ENCODE measurements at regions not wholly inside any gene's neighbourhood (a gene's known extent, or its start where the extent isn't known, plus 50 kb on each side); places are given as distances from the start of the nearest gene placed in this dataset.
A peak's percentile ranks its signal among the peaks of the same experiment; 100 is the strongest.

DNA sequence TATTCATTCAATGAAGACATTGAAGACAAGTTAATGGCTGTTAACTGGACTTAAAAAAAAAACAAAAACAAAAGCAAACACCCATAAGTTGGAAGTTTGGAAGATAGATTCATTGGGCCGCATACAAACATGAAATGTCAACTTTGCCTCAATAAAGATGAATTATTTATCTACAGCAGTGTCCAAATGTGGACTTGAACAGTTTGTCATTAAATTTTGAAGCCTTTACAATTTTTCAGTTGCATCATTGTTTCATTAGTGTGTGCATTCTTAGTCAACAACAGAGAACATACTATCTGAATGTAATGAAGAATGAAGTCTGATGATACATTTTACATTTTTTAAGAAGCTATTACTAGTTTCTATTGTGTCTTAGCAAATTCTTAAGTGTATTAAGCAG lies 152.1 kb downstream of the SLIT2 start:
- DNase-seq (ENCODE audit: low read depth), result no peak

DNA sequence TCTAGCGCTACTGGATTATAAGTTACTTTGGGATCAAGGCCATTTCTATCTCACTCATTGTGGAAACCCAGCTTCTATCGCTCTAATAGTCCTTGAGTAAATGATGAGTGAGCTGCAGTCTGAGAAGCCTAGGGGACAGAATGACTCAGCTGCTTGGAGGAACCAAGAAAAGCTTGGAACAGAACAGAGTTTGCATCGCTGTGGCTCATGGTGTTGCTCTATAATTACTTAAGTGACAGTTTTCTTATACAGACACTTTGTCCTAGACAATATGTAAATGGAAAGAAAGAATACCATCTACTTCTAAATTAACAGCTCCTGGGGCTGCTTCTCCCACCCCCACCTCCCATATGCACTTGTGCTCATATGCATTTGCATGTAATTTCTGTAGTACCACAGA lies 156.9 kb downstream of the SLIT2 start:
- DNase-seq (ENCODE audit: low read depth), result no peak

DNA sequence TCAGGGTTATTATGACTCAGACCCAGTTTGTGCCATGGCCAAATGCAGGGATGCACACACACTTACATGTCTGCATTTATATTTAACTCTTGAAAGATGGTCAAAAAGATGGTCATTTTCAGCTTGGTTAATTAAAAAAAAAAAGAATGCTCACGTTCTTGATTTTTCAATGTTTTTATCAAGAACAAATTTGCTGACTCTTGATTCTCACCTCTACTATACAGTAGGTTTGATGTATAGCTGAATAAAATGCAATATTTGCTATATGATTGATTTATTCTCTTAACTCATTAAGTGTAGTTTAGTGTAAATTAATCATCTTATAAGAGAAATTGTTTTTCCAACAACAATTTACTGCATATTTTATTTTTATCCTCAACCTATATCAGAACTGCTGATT lies 160.4 kb downstream of the SLIT2 start:
- no peak for DNase-seq (ENCODE audit: low read depth)

DNA sequence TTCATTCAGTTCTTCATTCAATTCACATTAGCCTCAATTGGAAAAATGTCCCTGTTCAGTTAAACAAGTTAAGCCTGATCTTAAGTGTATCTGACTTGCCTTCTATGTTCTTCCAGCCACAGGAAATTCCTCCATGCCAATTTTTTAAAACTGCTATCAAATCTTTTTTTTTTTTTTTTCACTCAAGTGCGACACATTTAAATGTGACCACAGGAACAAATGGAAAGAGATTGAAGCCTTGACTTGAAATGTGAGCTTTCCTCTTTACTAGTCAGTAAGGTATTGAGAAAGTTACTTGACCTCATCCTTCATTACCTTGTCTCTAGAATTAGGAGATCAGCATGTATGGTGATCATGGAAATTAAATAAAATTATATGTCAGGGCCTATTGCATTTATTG lies 165.1 kb downstream of the SLIT2 start:
- DNase-seq (ENCODE audit: low read depth), result no peak

DNA sequence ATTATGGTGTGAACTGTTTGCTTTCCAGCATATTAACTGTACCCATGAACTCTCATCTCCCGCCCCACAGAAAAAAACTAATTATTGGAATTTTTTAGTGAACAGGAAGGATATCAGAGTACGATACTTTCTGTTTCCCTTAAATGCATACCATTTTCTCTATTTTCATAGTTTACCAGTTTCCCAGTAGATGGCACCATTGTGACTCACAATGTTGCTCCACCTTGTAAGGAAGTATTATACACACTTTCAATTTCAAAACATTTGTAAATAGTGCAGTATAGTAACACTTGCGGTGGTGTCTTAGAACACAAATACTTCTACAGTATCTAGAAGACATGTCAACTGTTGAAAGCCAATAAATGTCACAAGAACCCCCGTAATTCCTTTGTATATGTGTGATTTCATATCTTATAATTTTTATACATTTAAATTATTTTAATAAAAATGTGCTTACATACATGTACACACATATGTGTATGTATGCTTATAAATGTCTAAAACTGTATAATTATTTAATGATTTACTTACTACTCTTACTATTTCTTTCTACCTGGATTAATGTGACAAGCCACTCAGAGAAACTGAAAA lies 167.3 kb downstream of the SLIT2 start:
- DNase-seq (ENCODE audit: low read depth), result peak; percentile 52

DNA sequence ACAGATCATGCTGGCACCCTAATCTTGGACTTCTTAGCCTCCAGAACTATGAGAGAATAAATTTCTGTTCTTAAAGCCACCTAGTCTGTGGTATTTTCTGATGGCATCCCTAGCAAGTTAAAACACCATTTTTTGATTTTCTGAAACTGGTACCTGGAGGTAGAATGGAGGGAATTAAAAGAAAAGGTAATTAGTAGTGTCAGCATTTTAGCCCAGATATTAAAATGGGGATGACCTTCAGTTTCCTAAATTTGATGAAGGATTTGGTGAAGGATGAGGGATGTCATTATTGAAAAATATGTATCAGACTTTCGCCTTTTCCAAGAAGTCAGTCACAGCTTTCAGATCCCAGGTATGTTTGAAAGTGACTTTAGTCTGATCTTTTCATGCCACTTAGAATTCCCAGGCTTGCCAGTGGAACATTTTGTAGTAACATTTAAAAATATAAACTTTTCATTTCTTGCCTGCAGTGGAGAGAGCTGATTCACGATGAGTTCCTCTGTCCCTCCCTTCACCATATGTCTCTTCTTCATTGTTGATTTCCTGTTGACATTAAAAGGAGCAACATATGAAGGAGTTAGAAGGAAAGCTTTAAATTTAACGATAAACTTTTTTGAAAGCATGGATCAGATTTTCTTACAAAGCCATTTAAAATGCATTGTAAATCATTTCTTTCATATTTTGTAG lies 169.4 kb downstream of the SLIT2 start:
- no peak for DNase-seq (ENCODE audit: low read depth)

DNA sequence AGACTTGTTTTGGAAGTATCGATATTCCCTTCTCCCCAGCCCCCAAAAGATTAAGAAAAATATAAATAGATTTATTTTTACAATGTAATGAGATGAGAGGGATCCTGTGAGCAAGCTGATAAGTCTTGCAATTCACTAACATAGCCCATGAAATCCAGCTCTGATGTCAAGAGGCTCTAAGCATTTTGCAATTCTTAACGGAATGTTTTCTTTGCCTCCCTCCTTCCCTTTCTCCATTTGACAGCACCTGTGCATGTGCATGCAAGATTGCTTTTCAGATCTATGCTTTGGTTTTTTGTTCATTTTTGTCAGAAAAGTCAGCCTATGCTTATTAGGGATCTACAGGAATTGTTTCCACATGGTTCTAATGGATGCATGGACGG lies 169.9 kb downstream of the SLIT2 start:
- DNase-seq (ENCODE audit: low read depth), result no peak

DNA sequence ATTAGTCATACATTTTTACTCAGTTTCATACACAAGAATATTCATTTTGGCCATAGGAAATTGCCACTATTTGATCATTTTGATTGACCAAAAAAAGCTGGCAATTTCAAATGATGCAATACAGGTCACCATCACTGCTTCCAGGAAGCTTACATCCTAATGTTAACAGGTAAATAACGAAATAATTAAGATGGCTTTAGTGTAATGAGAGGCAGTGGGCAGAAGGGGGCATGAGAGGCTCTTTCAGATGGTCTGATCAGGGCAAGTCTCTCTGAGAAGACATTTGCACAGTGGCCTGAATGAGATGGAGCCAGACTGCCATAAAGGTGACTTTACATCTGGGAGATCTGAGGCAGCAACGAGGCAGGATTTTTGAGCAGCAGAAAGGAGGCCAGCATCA lies 170.7 kb downstream of the SLIT2 start:
- DNase-seq (ENCODE audit: low read depth), result no peak

DNA sequence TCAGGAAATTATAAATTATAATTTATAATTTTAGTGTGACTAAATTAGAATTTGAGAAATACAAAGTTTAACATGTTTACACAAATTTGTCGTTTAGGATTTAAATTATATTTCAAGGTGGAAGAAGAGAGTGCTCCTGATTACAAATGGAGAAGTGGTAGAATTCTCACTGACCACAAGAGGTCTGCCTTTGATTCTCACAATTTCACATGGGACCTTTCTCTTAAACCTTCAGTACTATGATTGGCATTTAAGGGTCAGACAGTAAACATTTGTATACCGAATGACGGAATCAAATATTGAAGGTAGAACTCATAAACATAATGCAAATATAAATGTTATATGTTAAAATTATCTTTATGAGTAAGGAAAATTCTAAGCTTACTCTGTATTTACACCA lies 171.7 kb downstream of the SLIT2 start:
- no peak for DNase-seq (ENCODE audit: low read depth)

DNA sequence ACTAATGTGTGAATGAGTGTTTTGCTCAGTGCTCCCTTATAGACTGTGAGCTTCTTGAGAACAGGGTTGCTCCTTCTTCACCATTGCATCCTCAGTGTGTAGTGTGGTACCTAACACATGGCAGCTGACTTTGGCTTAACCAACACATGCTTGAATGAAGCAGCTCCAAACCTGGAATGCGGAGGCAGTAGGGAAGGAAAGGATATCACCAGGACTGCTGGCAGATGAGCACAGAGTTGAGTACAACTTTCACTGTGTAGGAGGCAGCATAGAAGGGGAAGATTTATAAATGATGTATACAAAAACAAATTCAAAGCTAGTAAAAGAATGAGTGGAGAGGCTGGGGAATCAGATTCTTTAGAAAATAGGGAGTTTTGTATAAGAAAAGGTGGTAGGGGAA lies 174.3 kb downstream of the SLIT2 start:
- no peak for DNase-seq (ENCODE audit: low read depth)

DNA sequence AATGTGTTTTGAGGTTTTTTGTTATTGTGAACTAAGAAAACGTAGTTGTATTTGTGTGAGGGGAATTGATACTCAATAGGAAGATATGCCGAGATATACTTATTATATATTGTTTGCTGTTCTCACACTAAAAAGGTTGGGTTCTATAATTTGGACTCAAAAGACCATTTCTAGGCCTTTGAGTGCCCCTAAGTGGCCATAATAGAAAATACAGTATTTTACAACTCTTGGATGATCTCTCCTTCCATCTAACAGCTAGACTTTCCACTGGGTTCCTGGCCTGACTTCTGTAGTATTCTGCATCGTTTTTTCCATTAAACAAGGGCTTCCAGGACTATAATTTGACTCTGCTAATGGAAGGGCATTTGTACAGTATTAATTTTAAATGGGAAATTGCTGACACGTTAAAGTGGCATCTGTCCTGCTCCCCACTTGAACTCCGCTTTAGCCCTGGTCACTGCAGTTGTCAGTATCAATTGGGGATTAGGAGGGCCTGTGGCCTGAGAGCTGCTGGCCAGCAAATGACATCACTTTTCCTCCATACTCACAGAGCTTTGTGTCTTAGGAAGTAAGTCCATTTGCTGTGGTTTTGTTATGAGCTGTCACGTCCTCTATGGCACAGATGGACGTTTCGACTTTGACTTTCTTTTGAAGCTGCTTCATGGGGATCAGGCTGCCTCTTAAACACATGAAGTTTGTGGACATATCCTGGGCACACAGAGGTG lies 176.9 kb downstream of the SLIT2 start:
- DNase-seq (ENCODE audit: low read depth), result no peak

DNA sequence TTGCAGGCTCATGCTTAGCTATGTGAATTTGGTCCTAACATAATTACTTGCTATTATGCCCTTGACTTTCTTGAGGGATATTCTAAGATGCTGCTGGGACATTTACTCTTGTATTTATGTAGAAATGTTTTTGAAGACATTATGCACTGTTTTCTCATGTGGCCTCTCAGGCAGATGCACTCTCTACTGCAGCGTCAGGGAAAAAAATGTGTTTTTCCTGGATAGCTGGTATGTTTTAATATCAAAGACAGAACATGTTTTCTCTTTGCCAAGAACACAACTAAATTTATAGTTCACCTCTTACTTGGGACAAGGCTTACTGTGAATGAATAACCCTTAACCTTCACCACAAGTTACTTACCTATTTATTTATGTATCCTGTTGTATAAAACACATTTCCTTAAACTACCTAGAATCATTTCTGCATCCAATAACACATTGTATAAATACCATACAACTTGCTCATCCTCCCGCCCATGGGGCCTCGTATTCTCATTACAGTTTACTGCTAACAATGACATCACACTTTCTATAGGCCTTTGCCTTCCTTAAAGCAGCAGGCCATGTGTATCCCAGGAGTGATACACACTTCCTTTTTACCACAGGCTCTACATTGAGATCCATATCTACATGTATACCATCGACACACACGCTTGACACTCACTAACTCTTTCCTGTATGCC lies 178.7 kb downstream of the SLIT2 start:
- DNase-seq (ENCODE audit: low read depth), result peak; percentile 52

DNA sequence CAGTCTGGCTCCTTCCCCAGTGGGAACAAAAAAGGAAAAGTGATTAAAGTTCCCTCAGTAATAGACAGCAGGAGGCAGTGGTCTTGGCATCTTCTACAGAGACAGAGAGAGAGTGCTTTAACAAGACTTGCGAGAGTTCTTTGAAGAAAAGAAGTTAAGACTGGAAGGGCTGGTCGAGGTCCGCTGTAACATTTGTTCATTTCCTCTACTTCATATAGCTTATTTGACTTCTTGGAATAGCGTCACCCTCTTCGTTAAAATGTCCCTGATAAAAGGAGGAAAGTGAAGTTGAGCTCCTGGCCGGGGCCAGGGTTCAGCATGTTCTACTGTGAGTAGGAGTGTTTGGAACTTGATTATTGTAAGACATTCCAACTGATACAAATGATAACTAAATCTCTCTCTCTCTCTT lies 179.8 kb downstream of the SLIT2 start:
- no peak for DNase-seq (ENCODE audit: low read depth)

DNA sequence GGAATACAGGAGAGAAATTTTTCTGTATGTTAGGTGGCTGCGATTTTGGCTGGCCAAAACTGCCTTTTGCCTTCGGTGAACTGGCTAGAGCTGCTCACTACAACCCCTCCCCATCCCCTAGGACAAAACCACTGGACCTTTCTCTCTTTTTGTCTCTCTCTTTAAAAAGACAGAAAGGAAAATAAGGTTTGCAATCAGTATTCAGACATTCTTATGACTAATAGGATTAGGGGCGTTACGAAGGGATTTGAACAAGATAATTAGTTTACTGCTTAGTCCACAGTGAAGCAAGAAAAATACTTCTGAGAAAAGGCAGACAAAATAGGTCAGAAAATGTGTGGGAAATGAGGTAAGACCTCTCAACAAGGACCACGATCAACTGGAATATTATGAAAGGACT lies 180.4 kb downstream of the SLIT2 start:
- DNase-seq (ENCODE audit: low read depth), result no peak

DNA sequence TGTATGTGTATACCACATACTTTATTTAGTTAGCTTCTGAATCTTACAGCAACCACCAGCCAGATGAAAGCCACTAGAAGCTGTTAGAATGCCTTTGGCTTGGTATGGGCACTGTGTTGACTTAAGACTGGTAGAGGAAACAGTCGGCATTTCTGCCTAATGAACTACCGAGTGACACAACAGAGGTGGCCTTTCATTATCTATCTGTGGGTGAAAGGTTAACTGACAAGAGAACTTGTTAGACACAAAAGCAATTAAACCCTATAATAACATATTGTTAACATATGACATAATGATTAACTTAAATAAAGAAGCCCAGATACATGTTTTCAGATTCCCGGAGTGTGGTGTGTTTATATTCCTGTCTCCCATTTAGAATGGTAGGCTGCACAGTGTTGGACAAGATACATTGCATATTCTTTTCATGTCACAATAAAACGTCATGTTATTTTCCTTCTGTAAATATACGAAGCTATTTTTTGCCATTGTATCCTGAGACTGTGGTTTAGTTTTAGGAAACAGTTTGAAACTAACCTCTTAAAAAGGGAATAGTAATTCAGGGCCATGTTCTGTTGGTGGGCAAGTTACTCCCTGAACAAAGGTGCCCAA lies 181.5 kb downstream of the SLIT2 start:
- no peak for DNase-seq (ENCODE audit: low read depth)

DNA sequence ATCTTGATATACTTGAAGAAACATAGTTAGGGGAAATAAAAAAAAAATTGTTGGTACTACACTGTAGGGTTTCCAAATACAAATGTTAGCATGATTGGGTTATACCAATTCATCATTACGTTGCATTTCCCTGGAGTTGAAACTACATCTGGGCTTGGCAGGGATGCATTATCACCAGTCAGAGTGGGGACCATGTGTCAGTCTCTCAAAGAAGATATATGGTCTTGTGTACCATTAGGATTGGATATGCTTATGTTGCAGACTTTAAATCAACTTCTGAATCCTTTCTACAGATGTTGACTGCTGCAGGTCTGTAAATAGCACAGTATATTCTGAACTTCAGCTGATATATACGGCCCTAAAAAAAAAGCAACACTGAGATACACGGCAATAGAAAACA lies 188.5 kb downstream of the SLIT2 start:
- no peak for DNase-seq (ENCODE audit: low read depth)

DNA sequence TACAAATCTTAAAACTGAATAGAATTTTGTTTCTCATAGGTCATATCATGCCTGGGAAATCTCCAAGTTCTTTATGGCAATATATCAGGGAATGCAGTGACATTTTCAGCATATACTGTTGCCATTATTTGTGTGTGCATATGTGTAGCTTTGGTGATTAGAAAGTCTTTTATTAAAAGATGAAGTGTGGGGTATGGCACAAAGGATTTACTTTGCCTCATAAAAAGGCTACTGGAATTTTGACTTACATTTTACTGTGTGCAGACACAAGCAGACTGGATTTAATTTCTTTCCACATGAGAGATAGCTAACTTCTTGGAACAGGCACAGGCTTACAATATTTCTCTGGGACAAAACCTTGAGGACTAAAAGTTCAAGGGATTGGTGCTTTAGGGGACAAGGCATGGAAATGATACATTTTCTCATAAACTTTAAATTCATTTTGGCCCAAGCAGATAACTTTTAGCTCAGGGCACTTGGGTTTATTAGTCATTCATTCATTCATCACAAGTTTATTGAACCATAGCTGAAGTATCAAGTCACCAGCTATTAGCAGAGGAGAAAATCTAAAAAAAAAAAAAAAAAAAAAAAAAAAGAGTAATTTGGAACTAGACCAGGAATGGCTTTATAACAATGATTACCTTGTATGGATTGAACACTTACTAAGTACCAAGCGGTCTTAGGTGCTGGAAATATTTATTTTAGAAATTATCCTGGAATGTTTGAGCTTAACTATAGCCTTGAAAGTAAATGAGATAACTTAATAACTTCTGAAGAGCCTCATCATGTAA lies 191.5 kb downstream of the SLIT2 start:
- DNase-seq (ENCODE audit: low read depth), result no peak

DNA sequence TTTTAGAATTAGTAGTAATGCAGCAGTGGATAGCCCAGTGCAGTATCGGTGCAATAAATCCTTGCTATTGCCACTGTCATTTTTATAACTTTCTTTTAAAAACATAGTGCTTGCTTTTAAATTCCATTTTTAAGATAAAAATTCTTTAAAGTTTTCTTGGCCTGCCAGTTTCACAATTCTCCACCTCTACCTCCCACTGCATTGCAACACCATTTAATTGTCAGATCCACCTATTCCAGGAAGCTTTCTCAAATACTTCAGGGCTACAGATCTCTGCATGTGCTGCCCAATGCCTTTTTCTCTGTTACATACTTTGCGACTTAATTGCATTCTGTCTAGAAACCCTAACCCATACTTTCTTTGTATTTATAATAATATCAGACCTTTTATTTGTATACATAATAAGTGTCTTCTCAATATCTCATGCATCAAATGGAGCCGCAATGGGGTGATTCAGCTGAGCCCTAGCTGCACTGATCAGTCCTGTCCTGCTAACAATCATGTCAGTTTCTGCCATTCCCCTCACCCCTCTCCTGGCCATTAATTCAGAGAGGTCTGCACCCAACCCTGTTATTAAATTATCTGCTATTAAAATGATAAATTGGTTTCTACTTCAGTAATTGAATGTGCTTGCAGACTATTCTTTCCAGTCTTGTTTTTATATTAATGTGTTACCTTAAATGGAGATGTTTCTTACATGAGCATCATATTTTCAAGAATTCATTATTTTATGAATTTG lies 193.1 kb downstream of the SLIT2 start:
- DNase-seq (ENCODE audit: low read depth), result no peak

DNA sequence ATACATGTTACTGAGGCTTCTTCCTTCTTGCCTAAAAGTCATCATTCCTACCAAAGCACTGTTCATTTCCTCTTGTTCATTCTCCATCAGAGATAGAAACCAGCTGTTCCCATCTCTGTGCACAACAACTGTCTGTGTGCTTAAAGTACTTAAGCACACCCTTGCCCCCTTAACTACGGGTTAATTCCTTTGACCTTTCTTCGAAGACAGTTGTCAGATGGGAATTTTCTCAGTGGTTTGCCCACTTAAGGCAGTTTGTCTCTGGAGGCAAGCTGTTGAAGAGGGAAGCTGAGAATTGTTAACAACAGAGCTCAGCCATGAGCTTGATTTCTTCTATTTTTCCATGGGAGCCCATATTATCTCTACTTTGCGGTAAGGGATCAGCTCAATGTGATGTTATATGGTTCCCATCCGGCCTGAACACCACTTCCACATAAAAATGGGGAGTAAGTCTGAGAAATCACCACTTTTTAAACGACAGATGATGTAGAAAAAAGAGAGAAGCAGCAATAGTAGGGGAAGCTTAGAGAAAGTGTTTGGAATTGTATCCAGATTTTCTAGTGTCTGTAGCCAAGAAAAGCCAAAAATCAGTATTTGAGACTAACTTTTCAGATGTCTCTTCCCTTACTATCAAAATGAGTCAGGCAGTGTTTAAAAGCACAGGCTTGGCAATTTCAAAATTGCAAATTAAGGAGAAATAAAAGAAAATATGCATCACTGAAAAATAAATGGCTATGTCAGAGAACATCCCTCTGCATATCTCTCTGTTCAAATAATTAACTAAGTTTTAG lies 194.4 kb downstream of the SLIT2 start:
- DNase-seq (ENCODE audit: low read depth), result no peak

DNA sequence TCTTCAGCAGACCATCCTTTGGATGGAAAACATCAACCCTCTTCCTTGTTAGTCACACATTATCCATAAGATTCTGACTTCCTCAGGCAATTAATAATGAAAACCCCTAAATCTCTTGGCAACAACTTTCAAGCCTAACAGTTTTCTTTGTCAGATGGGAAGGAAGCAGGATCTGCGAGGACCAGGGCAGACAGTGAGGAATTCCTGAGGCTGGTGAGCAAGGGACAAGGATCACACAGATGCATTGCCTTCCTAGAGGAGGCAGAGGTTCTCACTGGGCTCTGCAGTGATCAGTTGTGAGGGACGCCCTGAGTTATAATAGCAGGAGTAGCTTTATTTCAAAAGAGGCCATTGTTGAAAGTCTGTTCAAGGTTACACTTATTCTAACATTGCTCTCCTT lies 195.4 kb downstream of the SLIT2 start:
- DNase-seq (ENCODE audit: low read depth), result no peak

All from forelimb muscle (tissue), 1 donor.